IMR-90 (cell line): ENCODE measurements at regions not wholly inside any gene's neighbourhood (a gene's known extent, or its start where the extent isn't known, plus 50 kb on each side); places are given as distances from the start of the nearest gene placed in this dataset.

ENCODE experiments used
- ATAC-seq: fragments of 200-7000 bp; cut with Tn5 transposase; 2 replicates; pipeline ENCODE4 v1.9.1; 2020; ENCODE audit warnings: low read depth, mild to moderate bottlenecking, moderate library complexity
- BruUV-seq: library from RNA; stranded (reverse); fragments of 400-500 nt; replicated peaks from 2 replicates; lab custom pipeline; 2021; lab: Mats Ljungman, UMichigan
- CTCF ChIA-PET: fragments of 300-600 bp; formaldehyde crosslinking; extraction: SDS; loops from one replicate; lab custom pipeline; 2021; ENCODE audit warnings: antibody characterized with exemption; lab: Yijun Ruan, JAX
- POLR2A ChIA-PET: fragments of 300-600 bp; sonication (Branson Sonifier 250); formaldehyde crosslinking; loops from one replicate; lab custom pipeline; 2022; ENCODE audit warnings: antibody characterized with exemption; ENCODE audit not compliant: unreplicated experiment; lab: Charles Lee
- DNase-seq: peaks from one replicate; pipeline ENCODE4 v3.0.0; 2013
- H2AFZ ChIP-seq: replicated peaks from 2 replicates; pipeline ENCODE3; 2013; ENCODE audit warnings: low read length, mild to moderate bottlenecking; ENCODE audit not compliant: poor library complexity
- H2AK5ac ChIP-seq: 2 replicates; pipeline ENCODE4 v1.6.1; 2013; ENCODE audit warnings: low read depth, low read length, inconsistent platforms
- H2AK9ac ChIP-seq: replicated peaks from 2 replicates; pipeline ENCODE3; 2013; ENCODE audit warnings: mild to moderate bottlenecking, low read depth, low read length, moderate library complexity; ENCODE audit not compliant: poor library complexity
- H2BK120ac ChIP-seq: 2 replicates; pipeline ENCODE4 v1.6.1; 2013; ENCODE audit warnings: low read depth, low read length, inconsistent platforms
- H2BK15ac ChIP-seq: 3 replicates; pipeline ENCODE4 v1.6.1; 2013; ENCODE audit warnings: low read depth, low read length, inconsistent platforms
- H2BK20ac ChIP-seq: 2 replicates; pipeline ENCODE4 v1.6.1; 2013; ENCODE audit warnings: low read depth, mild to moderate bottlenecking, inconsistent platforms, low read length, moderate library complexity
- H2BK5ac ChIP-seq: 2 replicates; pipeline ENCODE4 v1.6.1; 2013; ENCODE audit warnings: mild to moderate bottlenecking, low read depth, low read length, inconsistent platforms; ENCODE audit not compliant: poor library complexity, severe bottlenecking
- H3K14ac ChIP-seq: replicated peaks from 2 replicates; pipeline ENCODE4 v1.6.1; 2013; ENCODE audit warnings: low read depth, low read length, inconsistent platforms
- H3K18ac ChIP-seq: 2 replicates; pipeline ENCODE4 v1.6.1; 2013; ENCODE audit warnings: low read depth, low read length, control low read depth
- H3K23ac ChIP-seq: 2 replicates; pipeline ENCODE4 v1.6.1; 2013; ENCODE audit warnings: low read depth, low read length, inconsistent platforms
- H3K27ac ChIP-seq: 2 replicates; pipeline ENCODE4 v1.5.1; 2013; ENCODE audit warnings: mild to moderate bottlenecking, control low read depth, low read length; ENCODE audit not compliant: insufficient read depth
- H3K27me3 ChIP-seq: 2 replicates; pipeline ENCODE4 v1.6.1; 2013; ENCODE audit warnings: low read length; ENCODE audit not compliant: control insufficient read depth, insufficient read depth
- H3K36me3 ChIP-seq: 2 replicates; pipeline ENCODE4 v1.6.1; 2013; ENCODE audit warnings: low read length, mixed read lengths; ENCODE audit not compliant: control insufficient read depth, insufficient read depth
- H3K4ac ChIP-seq: 2 replicates; pipeline ENCODE4 v1.6.1; 2013; ENCODE audit warnings: low read depth, low read length, inconsistent platforms
- H3K4me1 ChIP-seq: 2 replicates; pipeline ENCODE4 v1.6.1; 2013; ENCODE audit warnings: low read length, mixed read lengths; ENCODE audit not compliant: control insufficient read depth, insufficient read depth
- H3K4me2 ChIP-seq: 2 replicates; pipeline ENCODE4 v1.6.1; 2013; ENCODE audit warnings: low read depth, mild to moderate bottlenecking, control low read depth, low read length, moderate library complexity
- H3K4me3 ChIP-seq: 2 replicates; pipeline ENCODE4 v1.5.1; 2013; ENCODE audit warnings: low read depth, mild to moderate bottlenecking, control low read depth, low read length, moderate library complexity; ENCODE audit not compliant: insufficient read depth
- H3K56ac ChIP-seq: 2 replicates; pipeline ENCODE4 v1.6.1; 2013; ENCODE audit warnings: low read length, inconsistent platforms; ENCODE audit not compliant: insufficient read depth; ENCODE audit errors: extremely low read depth
- H3K79me1 ChIP-seq, 2 experiments: 2 replicates each; pipeline ENCODE4 v1.6.1; 2013; ENCODE audit warnings: low read length in 2 of 2, inconsistent platforms in 1 of 2, low read depth in 1 of 2
- H3K9ac ChIP-seq: 2 replicates; pipeline ENCODE4 v1.6.1; 2013; ENCODE audit warnings: low read depth, low read length, control low read depth
- H3K9me1 ChIP-seq: 2 replicates; pipeline ENCODE4 v1.6.1; 2013; ENCODE audit warnings: low read length, inconsistent platforms; ENCODE audit not compliant: insufficient read depth
- H3K9me3 ChIP-seq: 2 replicates; pipeline ENCODE4 v1.6.1; 2013; ENCODE audit warnings: low read length; ENCODE audit not compliant: control insufficient read depth, insufficient read depth
- H4K20me1 ChIP-seq: 2 replicates; pipeline ENCODE4 v1.6.1; 2013; ENCODE audit warnings: low read length, inconsistent platforms; ENCODE audit not compliant: insufficient read depth
- H4K5ac ChIP-seq: 2 replicates; pipeline ENCODE4 v1.6.1; 2013; ENCODE audit warnings: mild to moderate bottlenecking, low read depth, low read length, control low read depth
- H4K8ac ChIP-seq, 2 experiments: 2 replicates each; pipeline ENCODE4 v1.6.1; 2013; ENCODE audit warnings: low read depth in 2 of 2, low read length in 2 of 2, control low read depth in 1 of 2, inconsistent platforms in 1 of 2
- H4K91ac ChIP-seq: 2 replicates; pipeline ENCODE4 v1.6.1; 2013; ENCODE audit warnings: low read depth, low read length, inconsistent platforms; ENCODE audit not compliant: insufficient read depth
- CEBPB ChIP-seq: IDR thresholded peaks from 2 replicates; pipeline ENCODE4 v1.6.1; 2012; ENCODE audit warnings: low read depth, low read length, improper control_type of control experiment
- CHD1 ChIP-seq: IDR thresholded peaks from 2 replicates; pipeline ENCODE4 v1.6.1; 2012; ENCODE audit warnings: low read depth, low read length, improper control_type of control experiment
- ELK1 ChIP-seq: fragments of 150-350 bp; IDR thresholded peaks from 2 replicates; pipeline ENCODE4 v1.6.1; 2016; ENCODE audit warnings: low read depth, mild to moderate bottlenecking, low read length, moderate library complexity, borderline replicate concordance
- FOS ChIP-seq: fragments of 150-350 bp; IDR thresholded peaks from 2 replicates; pipeline ENCODE4 v1.6.1; 2016; ENCODE audit warnings: low read depth, low read length
- MAFK ChIP-seq: IDR thresholded peaks from 2 replicates; pipeline ENCODE4 v1.6.1; 2012; ENCODE audit warnings: low read depth, low read length, improper control_type of control experiment
- MAZ ChIP-seq: IDR thresholded peaks from 2 replicates; pipeline ENCODE4 v1.6.1; 2012; ENCODE audit warnings: low read depth, mild to moderate bottlenecking, low read length, improper control_type of control experiment, moderate library complexity, borderline replicate concordance
- NFE2L2 ChIP-seq: fragments of 150-350 bp; IDR thresholded peaks from 2 replicates; pipeline ENCODE4 v1.6.1; 2016; ENCODE audit warnings: low read depth, mild to moderate bottlenecking, low read length
- RFX5 ChIP-seq: IDR thresholded peaks from 2 replicates; pipeline ENCODE4 v1.8.0; 2012; ENCODE audit warnings: low read depth, mild to moderate bottlenecking, low read length, moderate library complexity
- SMC3 ChIP-seq: fragments of 150-350 bp; IDR thresholded peaks from 2 replicates; pipeline ENCODE4 v1.6.1; 2016; ENCODE audit warnings: low read depth, mild to moderate bottlenecking, antibody characterized with exemption, low read length, moderate library complexity
- WGBS, 2 experiments: methylation state at CpG; one replicate each; pipeline versions ENCODE4 v1.1.5 to v1.1.7; 2013; ENCODE audit warnings: missing lambda C conversion rate in 2 of 2; ENCODE audit not compliant: insufficient read length in 1 of 2; ENCODE audit errors: extremely low coverage in 2 of 2; 5-methylcytosine and 5-hydroxymethylcytosine counted together
- dilution Hi-C: fragments of 300-500 bp; cut with HindIII; formaldehyde crosslinking; loops from one replicate; pipeline ENCODE4 v1.14.3; 2018; ENCODE audit warnings: low sequenced_read_pairs; ENCODE audit not compliant: unreplicated experiment
- in situ Hi-C: fragments of 300-500 bp; cut with MboI; formaldehyde crosslinking; loops from 3 replicates; pipeline ENCODE4 v1.14.3; 2019; ENCODE audit warnings: low sequenced_read_pairs, inconsistent platforms, mixed read lengths
- intact Hi-C: fragments of 100-400 bp; cut with micrococcal nuclease; formaldehyde crosslinking; loops from 2 replicates; pipeline ENCODE4 v1.10.0; 2022

- no peak overlapping the region for H2BK20ac ChIP-seq
- H4K20me1 ChIP-seq = no peaks in the 10 kb centered on the region
- H3K9me3 ChIP-seq = no peaks in the 10 kb centered on the region
- no peaks in the 10 kb centered on the region for H3K4me1 ChIP-seq
- no peak overlapping the region for H2BK15ac ChIP-seq
- H3K27me3 ChIP-seq = no peaks in the 10 kb centered on the region
- no peak overlapping the region for H3K14ac ChIP-seq
- H3K4ac ChIP-seq = no peak overlapping the region
- H4K91ac ChIP-seq = no peak overlapping the region
- H3K9ac ChIP-seq = no peak overlapping the region
- H3K18ac ChIP-seq = no peak overlapping the region
- H4K8ac ChIP-seq = no peak overlapping the region
- H4K5ac ChIP-seq = no peak overlapping the region
- WGBS, 2 experiments = no CpG with 5 or more reads among the region's 2 CpGs
- no peak overlapping the region for H2AK5ac ChIP-seq
- DNase-seq = no peak
- ATAC-seq = no peak
- no peak overlapping the region for H3K27ac ChIP-seq
- TF ChIP-seq RFX5 = no peak
- no peak for TF ChIP-seq CEBPB
- TF ChIP-seq CHD1 = no peak
- no peak for TF ChIP-seq SMC3
- no peak for TF ChIP-seq MAFK
- TF ChIP-seq FOS = no peak
- no peak for TF ChIP-seq MAZ
- no peak for TF ChIP-seq ELK1
- TF ChIP-seq NFE2L2 = no peak
- no peaks in the 10 kb centered on the region for H3K36me3 ChIP-seq
- ChIA-PET CTCF (no interaction called here), POLR2A (no interaction called here)
- no peak overlapping the region for H2BK120ac ChIP-seq
- H3K23ac ChIP-seq = no peak overlapping the region
- no peaks in the 10 kb centered on the region; the same call in 1 of the 2 replicates for H3K9me1 ChIP-seq
- H3K79me1 ChIP-seq = no peaks in the 10 kb centered on the region
- H3K4me3 ChIP-seq = no peak overlapping the region
- no peak overlapping the region for H2AK9ac ChIP-seq
- in situ Hi-C loops = no loop called here
- no peak overlapping the region for H3K4me2 ChIP-seq
- no peak overlapping the region for H2AFZ ChIP-seq
- no peak overlapping the region for H3K56ac ChIP-seq
- dilution Hi-C loops = no loop called here
- no TSS peak for BruUV-seq
- intact Hi-C loops = loop anchor here (5.0 kb wide), 1 partner anchor 104 kb away; no protein-coding TSS in a partner anchor
- no peak overlapping the region for H2BK5ac ChIP-seq
These were observed 403.1 kb downstream of the IRS1 start for GRCh38 chr2:226396541-226396940.
